GM12891 (cell line): ENCODE measurements at regions not wholly inside any gene's neighbourhood (a gene's known extent, or its start where the extent isn't known, plus 50 kb on each side); places are given as distances from the start of the nearest gene placed in this dataset.

Source experiments
- DNase-seq: peaks from one replicate; pipeline ENCODE4 v3.0.0; 2011; ENCODE audit warnings: low spot score; ENCODE audit not compliant: insufficient read length
- FAIRE-seq: peaks from 2 replicates; lab custom pipeline; 2011; peaks lifted over from hg19 to GRCh38; lab: Jason Lieb, UNC
- PAX5 ChIP-seq: IDR thresholded peaks from 2 replicates; pipeline ENCODE4 v1.6.1; 2011; ENCODE audit warnings: low read length, moderate library complexity, mild to moderate bottlenecking; ENCODE audit not compliant: insufficient read depth, severe bottlenecking
- POLR2A ChIP-seq: IDR thresholded peaks from 2 replicates; pipeline ENCODE4 v1.6.1; 2011; ENCODE audit warnings: low read depth, low read length, control low read depth
- POLR2AphosphoS5 ChIP-seq: IDR thresholded peaks from 2 replicates; pipeline ENCODE4 v1.6.1; 2011; ENCODE audit warnings: low read depth, low read length, control low read depth
- POU2F2 ChIP-seq: IDR thresholded peaks from 2 replicates; pipeline ENCODE4 v1.6.1; 2011; ENCODE audit warnings: low read depth, mild to moderate bottlenecking, control low read depth, low read length, moderate library complexity
- SPI1 ChIP-seq: IDR thresholded peaks from 2 replicates; pipeline ENCODE4 v1.6.1; 2011; ENCODE audit warnings: low read depth, low read length, control low read depth
- TAF1 ChIP-seq: IDR thresholded peaks from 2 replicates; pipeline ENCODE4 v1.6.1; 2011; ENCODE audit warnings: low read depth, low read length, control low read depth

GRCh38 chr3:31184261-31185061 is 290.0 kb upstream of the GADL1 start:
- DNase-seq: no peak
- TF ChIP-seq TAF1 (no peak), PAX5 (no peak), POU2F2 (no peak), POLR2A (no peak), SPI1 (no peak), POLR2AphosphoS5 (no peak)
- FAIRE-seq: no peak

DNA sequence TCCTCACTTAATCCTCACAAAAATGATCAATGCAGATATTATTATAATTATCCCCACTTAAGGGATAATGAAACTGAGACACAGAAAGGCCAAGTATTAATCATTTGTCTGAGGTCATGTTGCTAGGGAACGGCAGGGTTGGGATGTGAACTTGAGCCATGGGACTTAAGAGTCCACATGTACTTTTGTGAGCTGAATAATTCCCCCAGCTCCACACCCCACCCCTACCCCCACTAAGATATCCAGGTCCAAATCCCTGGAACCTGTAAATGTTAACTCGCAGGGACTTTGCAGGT is 290.5 kb upstream of the GADL1 start:
- FAIRE-seq (no peak), DNase-seq (no peak)
- no peak for TF ChIP-seq SPI1

GRCh38 chr3:31186041-31186440 is 291.6 kb upstream of the GADL1 start:
- FAIRE-seq (no peak), DNase-seq (no peak)
- no peak for TF ChIP-seq POU2F2
- TF ChIP-seq PAX5: no peak
- no peak for TF ChIP-seq POLR2A
- TF ChIP-seq POLR2AphosphoS5: no peak
- no peak for TF ChIP-seq SPI1
- TF ChIP-seq TAF1: no peak

DNA sequence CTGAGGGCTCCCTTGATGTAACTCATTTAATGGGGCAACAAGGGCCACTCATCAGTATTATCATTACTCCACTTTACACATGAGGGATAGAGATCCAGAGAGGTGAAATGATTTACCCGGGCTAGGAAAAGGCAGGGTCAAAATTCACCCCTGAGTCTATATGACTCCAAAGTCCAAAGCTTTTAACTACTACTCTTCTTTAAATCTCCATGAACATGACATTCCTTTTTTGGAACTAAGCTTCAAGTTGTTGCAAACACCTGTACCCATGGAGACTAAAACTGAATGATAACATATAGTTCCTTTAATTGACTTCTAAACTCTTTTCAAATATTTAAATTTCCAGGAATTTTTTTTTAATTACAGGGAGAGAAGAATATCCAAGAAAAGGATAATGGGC is 292.9 kb upstream of the GADL1 start:
- no peak for DNase-seq
- TF ChIP-seq PAX5: no peak
- no peak for FAIRE-seq

DNA sequence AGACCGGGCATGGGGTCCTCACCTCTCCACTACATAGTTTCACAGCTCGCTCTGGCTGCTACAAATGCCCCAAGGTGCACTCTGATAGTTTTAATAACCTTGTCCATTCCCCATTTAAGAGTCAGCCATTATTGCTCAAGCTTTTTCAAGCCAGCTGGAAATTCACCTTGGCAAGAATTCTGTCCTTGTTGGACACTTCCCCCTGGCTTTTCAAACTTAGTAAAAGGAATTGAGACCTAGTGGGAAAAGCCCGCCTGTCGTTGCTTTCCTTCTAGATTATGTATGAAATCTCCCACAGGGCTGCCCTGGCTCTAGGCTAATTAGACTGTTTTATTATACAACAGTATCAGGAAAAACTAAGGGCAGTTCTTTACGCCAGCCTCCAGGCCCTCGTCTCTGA is 293.7 kb upstream of the GADL1 start:
- DNase-seq (no peak), FAIRE-seq (no peak)
- TF ChIP-seq PAX5 (no peak), POLR2AphosphoS5 (no peak), POLR2A (no peak), POU2F2 (no peak), SPI1 (no peak), TAF1 (no peak)

- TF ChIP-seq SPI1: no peak
- no peak for TF ChIP-seq POLR2AphosphoS5
- TF ChIP-seq PAX5: no peak
- TF ChIP-seq TAF1: no peak
- no peak for TF ChIP-seq POU2F2
- no peak for TF ChIP-seq POLR2A
- DNase-seq: no peak
- no peak for FAIRE-seq
Measured at GRCh38 chr3:31189330-31189729, 294.9 kb upstream of the GADL1 start.

DNA sequence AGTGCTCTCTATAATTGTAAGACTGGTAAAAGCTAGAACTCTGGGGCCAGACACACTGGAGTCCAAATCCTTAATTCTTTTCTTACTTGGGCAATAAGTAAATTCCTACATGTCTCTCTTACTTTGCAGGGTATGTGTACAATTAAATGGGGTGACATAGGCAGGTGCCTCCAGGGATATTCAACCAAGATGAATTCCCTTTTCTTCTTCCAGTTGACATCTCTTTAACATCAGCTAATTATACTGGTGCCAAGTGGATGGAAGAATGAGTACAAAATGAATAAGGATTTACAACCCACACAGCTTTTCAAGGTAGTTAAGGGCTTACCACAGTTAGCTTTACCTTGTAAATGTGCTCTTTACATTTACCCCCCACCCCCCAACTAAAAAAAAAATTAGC is 295.5 kb upstream of the GADL1 start:
- FAIRE-seq: no peak
- TF ChIP-seq POLR2AphosphoS5: no peak
- TF ChIP-seq TAF1: no peak
- no peak for TF ChIP-seq POU2F2
- no peak for TF ChIP-seq PAX5
- TF ChIP-seq POLR2A: no peak
- no peak for TF ChIP-seq SPI1
- no peak for DNase-seq

GRCh38 chr3:31191354-31191753 is 296.9 kb upstream of the GADL1 start:
- TF ChIP-seq PAX5: no peak
- no peak for TF ChIP-seq SPI1
- TF ChIP-seq POLR2AphosphoS5: no peak
- no peak for TF ChIP-seq POLR2A
- no peak for TF ChIP-seq TAF1
- no peak for TF ChIP-seq POU2F2
- DNase-seq (no peak), FAIRE-seq (no peak)

DNA sequence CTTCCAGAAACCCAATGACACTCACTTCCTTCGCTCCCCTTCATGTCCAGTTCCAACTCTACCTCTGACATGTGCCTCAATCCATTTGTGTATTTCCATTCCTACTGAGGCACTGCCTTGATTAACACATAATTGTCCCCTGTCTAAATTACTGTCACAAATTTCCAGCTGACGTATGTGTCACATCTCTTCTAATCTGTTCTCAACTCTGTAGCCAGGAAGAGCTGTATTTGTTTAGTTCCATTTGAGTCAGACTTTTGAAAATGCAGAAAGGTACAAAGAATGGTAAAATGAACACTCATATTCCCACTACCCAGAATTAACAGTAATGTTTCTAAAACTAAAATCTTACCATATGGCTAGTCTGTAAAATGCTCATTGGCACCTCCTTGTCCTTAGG is 299.0 kb upstream of the GADL1 start:
- DNase-seq: no peak
- TF ChIP-seq SPI1 (no peak), TAF1 (no peak), POU2F2 (no peak), POLR2AphosphoS5 (no peak), PAX5 (no peak), POLR2A (no peak)
- peak; percentile 50 for FAIRE-seq

DNA sequence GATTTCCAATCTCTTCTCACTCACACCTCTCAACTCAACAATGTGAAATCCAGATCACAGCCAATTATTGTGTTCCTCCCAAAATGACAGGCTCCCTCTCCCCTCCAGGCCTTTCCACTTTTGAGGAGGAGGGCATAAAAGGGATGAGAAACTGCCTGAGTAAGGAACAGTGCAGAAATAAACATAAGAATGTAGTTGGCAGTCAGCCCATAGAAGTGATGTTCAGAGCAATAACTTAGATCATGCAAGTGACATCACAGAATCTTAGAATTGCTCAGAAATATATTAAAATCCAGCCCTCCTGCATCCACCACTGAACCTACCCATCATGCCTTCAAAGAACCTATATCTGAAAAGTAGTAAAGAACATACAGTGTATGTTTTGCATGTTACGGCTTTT is 299.4 kb upstream of the GADL1 start:
- no peak for DNase-seq
- TF ChIP-seq POLR2AphosphoS5 (no peak), SPI1 (no peak), POLR2A (no peak), POU2F2 (no peak), TAF1 (no peak), PAX5 (no peak)
- no peak for FAIRE-seq

DNA sequence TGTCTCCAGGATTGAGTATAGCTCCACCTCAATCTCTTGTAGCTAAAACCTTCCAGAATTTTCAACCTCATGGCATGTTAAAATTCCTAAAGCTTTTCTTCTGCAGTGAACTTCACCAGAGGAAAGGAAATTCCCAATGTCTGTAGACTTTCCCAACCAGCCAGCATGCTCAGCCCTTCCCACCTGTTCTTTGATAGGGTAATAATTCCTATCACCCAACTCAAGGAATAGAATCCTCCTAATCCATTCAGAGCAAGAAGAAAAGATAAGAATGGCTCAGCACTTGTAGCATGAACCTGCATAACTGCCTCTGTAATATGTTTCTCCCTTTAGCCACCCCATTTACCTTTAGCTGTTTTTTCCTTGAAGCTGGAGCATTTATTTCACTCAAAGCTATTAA is 301.8 kb upstream of the GADL1 start:
- no peak for DNase-seq
- FAIRE-seq: no peak
- TF ChIP-seq POLR2AphosphoS5 (no peak), SPI1 (no peak), POU2F2 (no peak), POLR2A (no peak), TAF1 (no peak), PAX5 (no peak)
